Raji (cell line): ENCODE measurements at regions not wholly inside any gene's neighbourhood (a gene's known extent, or its start where the extent isn't known, plus 50 kb on each side); places are given as distances from the start of the nearest gene placed in this dataset.

Experiments
- POLR2A ChIP-seq: IDR thresholded peaks from 2 replicates; pipeline ENCODE4 v1.6.1; 2011; ENCODE audit warnings: low read depth, low read length, control low read depth; ENCODE audit not compliant: insufficient read depth

- no peak for TF ChIP-seq POLR2A
Measured at GRCh38 chr15:31768055-31768454, 262.3 kb upstream of the CHRNA7 start.

- no peak for TF ChIP-seq POLR2A
Measured at GRCh38 chr15:31774045-31774444, 256.3 kb upstream of the CHRNA7 start.

GRCh38 chr15:31776039-31776438 is 254.3 kb upstream of the CHRNA7 start:
- TF ChIP-seq POLR2A = no peak

GRCh38 chr15:31781261-31781660 is 249.1 kb upstream of the CHRNA7 start:
- TF ChIP-seq POLR2A = no peak

GRCh38 chr15:31782016-31782783 is 248.1 kb upstream of the CHRNA7 start:
- TF ChIP-seq POLR2A = no peak

- TF ChIP-seq POLR2A = no peak
Measured at GRCh38 chr15:31782951-31783350, 247.4 kb upstream of the CHRNA7 start.

- TF ChIP-seq POLR2A = no peak
Measured at GRCh38 chr15:31786360-31786759, 244.0 kb upstream of the CHRNA7 start.

- no peak for TF ChIP-seq POLR2A
Measured at GRCh38 chr15:31788104-31788503, 242.2 kb upstream of the CHRNA7 start.

GRCh38 chr15:31792611-31793199 is 237.6 kb upstream of the CHRNA7 start:
- TF ChIP-seq POLR2A = no peak

GRCh38 chr15:31799319-31799714 is 231.0 kb upstream of the CHRNA7 start:
- no peak for TF ChIP-seq POLR2A

- no peak for TF ChIP-seq POLR2A
Measured at GRCh38 chr15:31799715-31800321, 230.5 kb upstream of the CHRNA7 start.

- TF ChIP-seq POLR2A = no peak
Measured at GRCh38 chr15:31801152-31801551, 229.2 kb upstream of the CHRNA7 start.

GRCh38 chr15:31802761-31803160 is 227.6 kb upstream of the CHRNA7 start:
- no peak for TF ChIP-seq POLR2A

GRCh38 chr15:31803388-31803884 is 226.9 kb upstream of the CHRNA7 start:
- TF ChIP-seq POLR2A = no peak

- TF ChIP-seq POLR2A = no peak
Measured at GRCh38 chr15:31805090-31805662, 225.1 kb upstream of the CHRNA7 start.

- no peak for TF ChIP-seq POLR2A
Measured at GRCh38 chr15:31806106-31806505, 224.2 kb upstream of the CHRNA7 start.
